Fibroblast of lung (primary cell): ENCODE measurements at regions not wholly inside any gene's neighbourhood (a gene's known extent, or its start where the extent isn't known, plus 50 kb on each side); places are given as distances from the start of the nearest gene placed in this dataset.

ENCODE experiments used
- DNase-seq, 2 donors: peaks; one replicate each; pipeline versions ENCODE4 v3.0.0 to v3.0.0-alpha.2; 2010; ENCODE audit warnings: low read depth in 2 of 2
- H2AFZ ChIP-seq: 2 replicates; pipeline ENCODE4 v1.5.1; 2012; ENCODE audit warnings: low read length, control low read depth, inconsistent platforms
- H3K27ac ChIP-seq: 2 replicates; pipeline ENCODE4 v1.5.1; 2011; ENCODE audit warnings: low read length, control low read depth; ENCODE audit not compliant: insufficient read depth
- H3K27me3 ChIP-seq: 2 replicates; pipeline ENCODE4 v1.5.1; 2011; ENCODE audit warnings: mild to moderate bottlenecking, low read length; ENCODE audit not compliant: control insufficient read depth, insufficient read depth
- H3K36me3 ChIP-seq: 2 replicates; pipeline ENCODE4 v1.5.1; 2011; ENCODE audit warnings: low read length; ENCODE audit not compliant: control insufficient read depth, insufficient read depth
- H3K4me1 ChIP-seq: 2 replicates; pipeline ENCODE4 v1.5.1; 2011; ENCODE audit warnings: low read length; ENCODE audit not compliant: control insufficient read depth, insufficient read depth; ENCODE audit errors: extremely low read depth
- H3K4me2 ChIP-seq: 2 replicates; pipeline ENCODE4 v1.5.1; 2011; ENCODE audit warnings: low read length, control low read depth; ENCODE audit not compliant: insufficient read depth; ENCODE audit errors: extremely low read depth
- H3K4me3 ChIP-seq, 4 experiments: fragments of 200-600 bp in 1 of 4; sonication (generic) in 1 of 4; replicated peaks in 1 of 4; 2 replicates each; pipeline ENCODE4 v1.5.1; 2011 to 2016; ENCODE audit warnings: low read length in 4 of 4, low read depth in 3 of 4, mild to moderate bottlenecking in 3 of 4, control low read depth in 2 of 4, inconsistent platforms in 1 of 4, mixed read lengths in 1 of 4; ENCODE audit not compliant: insufficient read depth in 1 of 4; ENCODE audit errors: control extremely low read depth in 1 of 4
- H3K79me2 ChIP-seq: 2 replicates; pipeline ENCODE4 v1.5.1; 2012; ENCODE audit warnings: mild to moderate bottlenecking, low read length, inconsistent platforms; ENCODE audit not compliant: control insufficient read depth, insufficient read depth
- H3K9ac ChIP-seq: 2 replicates; pipeline ENCODE4 v1.5.1; 2011; ENCODE audit warnings: mild to moderate bottlenecking, low read length, control low read depth; ENCODE audit not compliant: insufficient read depth
- H3K9me3 ChIP-seq: 2 replicates; pipeline ENCODE4 v1.5.1; 2012; ENCODE audit warnings: low read depth, low read length; ENCODE audit not compliant: control insufficient read depth, insufficient read depth
- H4K20me1 ChIP-seq: 2 replicates; pipeline ENCODE4 v1.5.1; 2011; ENCODE audit warnings: low read length; ENCODE audit not compliant: control insufficient read depth, insufficient read depth; ENCODE audit errors: extremely low read depth
- EZH2 ChIP-seq: IDR thresholded peaks from 2 replicates; pipeline ENCODE4 v1.5.1; 2012; ENCODE audit warnings: low read length, control low read depth, mild to moderate bottlenecking; ENCODE audit errors: missing control alignments
- TF ChIP-seq, protein P1 (sequence below), 2 donors: IDR thresholded peaks in 1 of 2; conservative IDR thresholded peaks in 1 of 2; 1 replicate in 1 of 2; 2 replicates in 1 of 2; pipeline ENCODE4 v1.5.1; 2011 to 2012; ENCODE audit warnings: low read length in 2 of 2, control low read depth in 1 of 2, inconsistent platforms in 1 of 2, low read depth in 1 of 2, mild to moderate bottlenecking in 1 of 2

DNA sequence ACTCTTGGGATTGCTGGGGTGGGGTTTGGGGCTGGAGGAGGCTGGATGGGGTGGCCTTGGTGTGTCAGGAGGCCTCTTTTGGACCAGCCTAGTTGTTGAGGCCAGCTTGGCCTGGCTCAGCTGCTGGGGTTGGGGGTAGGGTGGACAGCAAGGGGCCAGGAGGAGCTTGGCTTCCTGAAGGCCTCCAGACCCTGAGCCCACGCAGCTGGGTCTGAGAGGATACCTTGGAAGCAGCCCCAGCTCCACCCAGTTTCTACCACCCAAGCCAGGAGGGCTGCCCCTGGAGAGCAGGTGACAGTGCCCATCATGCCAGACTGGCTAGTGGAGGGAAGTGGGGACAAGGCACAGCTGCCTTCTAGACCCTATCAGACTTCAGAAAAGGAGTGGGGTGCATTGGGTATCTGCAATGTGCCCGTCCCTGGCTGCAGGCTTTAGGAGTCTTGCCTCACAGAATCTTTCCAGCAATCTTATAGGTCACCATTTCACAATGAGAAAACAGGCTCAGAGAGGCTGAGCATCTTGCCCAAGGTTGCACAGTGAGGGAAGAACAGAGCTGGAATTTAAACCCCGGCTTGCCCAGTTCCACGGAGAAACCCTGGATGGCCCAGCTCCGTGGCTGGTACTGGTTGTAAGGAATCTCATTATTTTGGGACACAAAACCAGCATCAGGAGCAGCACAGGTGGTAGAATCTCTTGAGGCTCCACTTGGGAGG lies 83.0 kb downstream of the LINGO1 start:
- Histone ChIP-seq H3K36me3 (no peaks in the 10 kb centered on the region), H3K9me3 (no peaks in the 10 kb centered on the region), H3K4me3 (no peak overlapping the region), H4K20me1 (no peaks in the 10 kb centered on the region), H3K9ac (no peak overlapping the region), H3K4me2 (no peak overlapping the region), H3K27ac (no peak overlapping the region), H3K27me3 (no peaks in the 10 kb centered on the region), H2AFZ (no peak overlapping the region), H3K4me1 (peaks cover 8% of the 10 kb centered on the region), H3K79me2 (no peaks in the 10 kb centered on the region)
- DNase-seq: no peak
- TF ChIP-seq, protein P1, sequence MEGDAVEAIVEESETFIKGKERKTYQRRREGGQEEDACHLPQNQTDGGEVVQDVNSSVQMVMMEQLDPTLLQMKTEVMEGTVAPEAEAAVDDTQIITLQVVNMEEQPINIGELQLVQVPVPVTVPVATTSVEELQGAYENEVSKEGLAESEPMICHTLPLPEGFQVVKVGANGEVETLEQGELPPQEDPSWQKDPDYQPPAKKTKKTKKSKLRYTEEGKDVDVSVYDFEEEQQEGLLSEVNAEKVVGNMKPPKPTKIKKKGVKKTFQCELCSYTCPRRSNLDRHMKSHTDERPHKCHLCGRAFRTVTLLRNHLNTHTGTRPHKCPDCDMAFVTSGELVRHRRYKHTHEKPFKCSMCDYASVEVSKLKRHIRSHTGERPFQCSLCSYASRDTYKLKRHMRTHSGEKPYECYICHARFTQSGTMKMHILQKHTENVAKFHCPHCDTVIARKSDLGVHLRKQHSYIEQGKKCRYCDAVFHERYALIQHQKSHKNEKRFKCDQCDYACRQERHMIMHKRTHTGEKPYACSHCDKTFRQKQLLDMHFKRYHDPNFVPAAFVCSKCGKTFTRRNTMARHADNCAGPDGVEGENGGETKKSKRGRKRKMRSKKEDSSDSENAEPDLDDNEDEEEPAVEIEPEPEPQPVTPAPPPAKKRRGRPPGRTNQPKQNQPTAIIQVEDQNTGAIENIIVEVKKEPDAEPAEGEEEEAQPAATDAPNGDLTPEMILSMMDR (conservative IDR thresholded peaks at IDR 0.05 in 1 of 2, IDR thresholded peaks at IDR 0.05 in 1 of 2; ENCODE audit: low read depth in 1 of 2, low read length in 2 of 2): no peak
- no peak for TF ChIP-seq EZH2

DNA sequence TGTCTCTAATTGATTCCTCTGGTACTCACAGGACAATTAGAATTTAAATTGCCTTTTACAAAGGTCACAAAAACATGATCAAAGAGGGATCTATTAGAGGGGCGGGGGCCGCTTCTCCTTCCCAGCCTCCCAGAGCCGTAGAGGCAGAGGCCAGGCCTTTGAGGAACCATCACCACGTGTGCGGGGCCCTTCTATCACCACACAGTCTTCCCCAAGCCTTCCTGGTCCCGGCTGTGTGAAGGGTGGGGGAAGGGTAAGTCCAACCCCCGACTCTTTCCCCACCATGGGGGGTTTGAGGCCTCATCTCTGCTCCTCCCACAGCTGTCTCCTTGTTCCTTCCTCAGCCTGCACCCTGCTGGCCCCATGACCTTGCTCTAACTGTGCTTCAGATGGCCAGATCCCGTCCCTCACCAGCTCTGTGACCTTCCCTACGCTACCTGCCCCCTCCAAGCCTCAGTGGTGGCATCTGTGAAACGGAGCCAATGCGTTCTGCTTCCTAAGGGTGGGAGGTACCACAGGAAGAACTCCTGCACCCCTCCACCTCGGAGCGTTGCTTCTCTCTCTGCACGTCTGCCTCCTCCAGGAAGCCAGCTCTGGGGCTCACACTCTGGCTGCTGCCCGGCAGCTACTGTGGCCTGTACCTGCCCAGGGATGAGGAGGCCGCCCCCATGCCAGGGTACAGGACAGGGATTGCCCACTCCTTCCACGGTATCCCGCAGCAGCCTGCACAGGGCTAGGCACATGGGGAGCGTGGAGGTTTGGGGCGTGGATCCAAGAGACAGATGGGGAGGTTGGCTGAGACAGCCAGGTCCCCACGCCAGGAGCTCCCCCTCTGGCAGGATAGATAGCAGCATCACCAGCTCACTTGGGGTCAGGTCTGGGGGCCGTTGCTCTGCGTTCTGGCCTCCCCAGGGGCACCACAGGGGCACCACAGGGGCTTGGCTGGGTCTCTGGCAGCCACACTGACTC lies 83.8 kb downstream of the LINGO1 start:
- TF ChIP-seq, protein P1 (conservative IDR thresholded peaks at IDR 0.05 in 1 of 2, IDR thresholded peaks at IDR 0.05 in 1 of 2; ENCODE audit: low read depth in 1 of 2, low read length in 2 of 2): no peak
- TF ChIP-seq EZH2: no peak
- no peaks in the 10 kb centered on the region for H3K9me3 ChIP-seq
- no peaks in the 10 kb centered on the region for H3K36me3 ChIP-seq
- H3K27me3 ChIP-seq: no peaks in the 10 kb centered on the region
- no peak overlapping the region for H3K4me2 ChIP-seq
- H3K79me2 ChIP-seq: no peaks in the 10 kb centered on the region
- no peak overlapping the region for H3K4me3 ChIP-seq
- no peak overlapping the region for H3K9ac ChIP-seq
- DNase-seq: no peak
- no peak overlapping the region for H2AFZ ChIP-seq
- no peaks in the 10 kb centered on the region for H4K20me1 ChIP-seq
- no peak overlapping the region for H3K27ac ChIP-seq
- peaks cover 8% of the 10 kb centered on the region for H3K4me1 ChIP-seq

DNA sequence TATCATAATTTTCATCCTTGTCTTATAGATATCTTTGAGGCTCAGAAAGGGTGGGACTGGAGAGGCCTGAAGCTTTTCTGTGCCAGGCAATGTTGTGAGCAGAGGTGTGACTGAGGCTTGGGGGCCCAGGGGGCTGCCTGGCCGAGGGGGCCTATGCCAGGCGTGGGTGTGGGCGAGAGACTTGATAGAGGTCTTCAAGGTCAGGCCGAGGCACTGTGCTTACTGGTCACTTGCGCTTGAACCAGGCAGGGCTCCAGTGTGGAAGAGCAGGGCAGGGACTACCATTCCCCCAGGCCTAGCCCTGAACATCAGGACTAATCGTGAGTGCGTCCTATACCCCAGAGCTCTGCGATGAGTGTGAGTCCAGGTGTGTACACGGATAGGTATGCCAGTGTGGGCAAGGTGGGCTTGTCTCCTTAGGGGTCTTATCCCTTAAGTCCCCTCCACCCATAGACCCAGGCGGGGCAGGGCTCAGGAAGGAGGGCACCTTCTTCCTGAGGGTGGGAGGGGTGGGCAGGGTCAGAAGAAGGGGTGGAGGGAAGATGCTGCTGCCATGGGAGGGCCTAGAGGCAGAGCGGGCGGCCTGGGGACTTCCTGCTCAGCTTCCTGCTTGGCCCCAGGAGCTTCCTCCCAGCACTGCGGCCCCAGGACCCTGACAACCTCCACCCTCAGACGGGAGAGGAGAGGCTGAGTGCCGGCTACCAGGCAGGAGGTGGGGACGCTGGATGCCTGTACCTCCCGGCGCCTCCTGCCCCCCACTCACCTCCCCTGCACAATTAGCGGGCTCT lies 84.7 kb downstream of the LINGO1 start:
- no peak overlapping the region for H3K4me3 ChIP-seq
- no peak overlapping the region for H3K9ac ChIP-seq
- H3K79me2 ChIP-seq: no peaks in the 10 kb centered on the region
- no peak overlapping the region for H2AFZ ChIP-seq
- H4K20me1 ChIP-seq: no peaks in the 10 kb centered on the region
- H3K9me3 ChIP-seq: no peaks in the 10 kb centered on the region
- H3K4me1 ChIP-seq: peaks cover 12% of the 10 kb centered on the region
- no peaks in the 10 kb centered on the region for H3K27me3 ChIP-seq
- no peaks in the 10 kb centered on the region for H3K36me3 ChIP-seq
- no peak overlapping the region for H3K27ac ChIP-seq
- TF ChIP-seq, protein P1 (conservative IDR thresholded peaks at IDR 0.05 in 1 of 2, IDR thresholded peaks at IDR 0.05 in 1 of 2; ENCODE audit: low read depth in 1 of 2, low read length in 2 of 2): no peak
- no peak for TF ChIP-seq EZH2
- H3K4me2 ChIP-seq: no peak overlapping the region
- no peak for DNase-seq
